Adrenal gland (tissue), 9 donors: ENCODE measurements at regions not wholly inside any gene's neighbourhood (a gene's known extent, or its start where the extent isn't known, plus 50 kb on each side); places are given as distances from the start of the nearest gene placed in this dataset.

Experiments
- DNase-seq, 7 donors: peaks; one replicate each; pipeline ENCODE4 v3.0.0-alpha.2; 2019 to 2020
- H3K27ac ChIP-seq, 5 donors: fragments of 200-600 bp; sonication (generic) in 4 of 5; 1 replicate in 3 of 5; 2 replicates in 2 of 5; pipeline versions ENCODE4 v1.5.1 to v1.8.0; 2016 to 2020; ENCODE audit warnings: mild to moderate bottlenecking in 1 of 5
- H3K27me3 ChIP-seq: fragments of 200-600 bp; 2 replicates; pipeline ENCODE4 v1.8.0; 2021
- H3K36me3 ChIP-seq, 2 donors: fragments of 200-600 bp; replicated peaks in 1 of 2; 1 replicate in 1 of 2; 2 replicates in 1 of 2; pipeline versions ENCODE4 v1.5.1 to v1.8.0; 2018 to 2022
- H3K4me1 ChIP-seq, 2 donors: fragments of 200-600 bp; replicated peaks in 1 of 2; 1 replicate in 1 of 2; 2 replicates in 1 of 2; pipeline versions ENCODE4 v1.5.1 to v1.8.0; 2018 to 2021
- H3K4me3 ChIP-seq, 4 donors: fragments of 200-600 bp; sonication (generic) in 3 of 4; one replicate each; pipeline ENCODE4 v1.5.1; 2016 to 2018
- H3K9me3 ChIP-seq, 3 donors: fragments of 200-600 bp; sonication (generic) in 1 of 3; replicated peaks in 1 of 3; 1 replicate in 2 of 3; 2 replicates in 1 of 3; pipeline versions ENCODE4 v1.5.1 to v1.8.0; 2016 to 2021
- CTCF ChIP-seq, 6 experiments: fragments of 450-650 bp in 4 of 6; fragments of 200-600 bp in 2 of 6; sonication (generic) in 1 of 6; IDR thresholded peaks; 1 replicate in 5 of 6; 2 replicates in 1 of 6; pipeline versions ENCODE4 v1.5.1 to v1.8.0; 2016 to 2021; ENCODE audit warnings: antibody characterized with exemption in 6 of 6, mild to moderate bottlenecking in 2 of 6, moderate library complexity in 1 of 6
- POLR2A ChIP-seq, 2 donors: fragments of 450-650 bp; IDR thresholded peaks; one replicate each; pipeline ENCODE4 v1.6.1; 2017; ENCODE audit warnings: antibody characterized with exemption in 2 of 2, mild to moderate bottlenecking in 2 of 2, moderate library complexity in 1 of 2
- WGBS, 4 donors: extraction: QIAGEN DNeasy Blood & Tissue Kit in 2 of 4; methylation state at CpG; one replicate each; pipeline versions ENCODE4 v1.1.5 to v1.1.7; 2013 to 2017; 5-methylcytosine and 5-hydroxymethylcytosine counted together
- intact Hi-C, 2 donors: fragments of 100-400 bp; cut with DNase I; formaldehyde crosslinking; loops; one replicate each; pipeline versions ENCODE4 v1.14.1 to v1.15.0; 2022 to 2023
- small RNA-seq, 2 donors: library from RNA; depleted of rRNA; stranded (forward); fragments of <200 nt; gene quantifications; one replicate each; pipeline ENCODE3, GENCODE V24; 2016
- donor health status: healthy with polysubstance abuse.
- donor health status: Bipolar disorder and iron deficiency.
- donor health status: DM: yes; HTN: yes; CAD: no.
- donor health status: DM: no; HTN: no; CAD: no.
- donor health status: DM: no; HTN: no; CAD: no.

- Histone ChIP-seq H3K4me3 (no peak overlapping the region), H3K9me3 (no peaks in the 10 kb centered on the region), H3K4me1 (no peaks in the 10 kb centered on the region), H3K27me3 (no peaks in the 10 kb centered on the region), H3K27ac (no peak overlapping the region), H3K36me3 (no peaks in the 10 kb centered on the region)
- WGBS, 4 donors = 63 to 83% (median 66%) methylated on average over 4 of the region's 4 CpGs
- DNase-seq = no peak
- TF ChIP-seq POLR2A (IDR thresholded peaks at IDR 0.05) = no peak
- intact Hi-C loops = no loop called here
These were observed 61.4 kb upstream of the LRIF1 start for GRCh38 chr1:111025109-111025508.

- Histone ChIP-seq H3K4me3 (no peak overlapping the region), H3K36me3 (no peaks in the 10 kb centered on the region), H3K4me1 (no peaks in the 10 kb centered on the region), H3K9me3 (no peaks in the 10 kb centered on the region), H3K27me3 (no peaks in the 10 kb centered on the region), H3K27ac (no peak overlapping the region)
- TF ChIP-seq CTCF (IDR thresholded peaks at IDR 0.05) = no peak
- TF ChIP-seq POLR2A (IDR thresholded peaks at IDR 0.05) = no peak
- WGBS, 4 donors = 36 to 58% (median 55%) methylated on average over 3 of the region's 3 CpGs
- intact Hi-C loops = no loop called here
- DNase-seq = no peak
These were observed 51.5 kb upstream of the LRIF1 start for GRCh38 chr1:111015222-111015621.

Small RNAs in the stretch of these regions (small RNA-seq; reads per million reads assigned to genes)
- gene RNA5SP54 = 0 reads per million in 2 donors
